ENCODE measurements at regions not wholly inside any gene's neighbourhood (a gene's known extent, or its start where the extent isn't known, plus 50 kb on each side); places are given as distances from the start of the nearest gene placed in this dataset.

GRCh38 chrX:39874202-39874816 is 223.4 kb downstream of the BCOR start:
- no peaks in the 10 kb centered on the region for H3K27me3 ChIP-seq (ENCODE audit: insufficient read depth, low read depth, low read length)
- no peaks in the 10 kb centered on the region for H4K20me1 ChIP-seq (ENCODE audit: insufficient read depth)

GRCh38 chrX:39875834-39876628 is 221.7 kb downstream of the BCOR start:
- Histone ChIP-seq H3K27ac (ENCODE audit: low read length) (no peak overlapping the region), H3K79me2 (replicated peaks; ENCODE audit: insufficient read depth, low read length) (no peaks in the 10 kb centered on the region), H3K4me2 (ENCODE audit: low read length) (no peak overlapping the region), H3K9ac (ENCODE audit: low read length) (no peak overlapping the region), H3K36me3 (ENCODE audit: insufficient read depth, low read length) (no peaks in the 10 kb centered on the region), H3K27me3 (ENCODE audit: insufficient read depth, low read depth, low read length) (no peaks in the 10 kb centered on the region), H3K9me3 (ENCODE audit: low read length) (no peaks in the 10 kb centered on the region), H2AFZ (ENCODE audit: low read depth, low read length) (no peak overlapping the region), H3F3A (ENCODE audit: insufficient read depth, low read length, poor library complexity, severe bottlenecking) (no peaks in the 10 kb centered on the region), H3K4me3 (ENCODE audit: low read length) (no peak overlapping the region), H4K20me1 (ENCODE audit: insufficient read depth) (no peaks in the 10 kb centered on the region), H3K9me2 (ENCODE audit: insufficient read depth, low read length) (no peaks in the 10 kb centered on the region)
- TF ChIP-seq RAD21 (conservative IDR thresholded peaks at IDR 0.05) (no peak), POLR2AphosphoS5 (IDR thresholded peaks at IDR 0.05) (no peak), MXI1 (conservative IDR thresholded peaks at IDR 0.05; ENCODE audit: poor library complexity, severe bottlenecking) (no peak), EP300 (conservative IDR thresholded peaks at IDR 0.05; ENCODE audit: poor library complexity, severe bottlenecking) (no peak), REST (IDR thresholded peaks at IDR 0.05; ENCODE audit: borderline replicate concordance) (no peak), SMC3 (conservative IDR thresholded peaks at IDR 0.05; ENCODE audit: poor library complexity) (no peak), TAF1 (IDR thresholded peaks at IDR 0.05; ENCODE audit: low read depth) (no peak), CTCF (IDR thresholded peaks at IDR 0.05; ENCODE audit: poor library complexity, severe bottlenecking) (no peak), EZH2 (IDR thresholded peaks at IDR 0.05; ENCODE audit: borderline replicate concordance, insufficient read depth, low read length, poor library complexity, severe bottlenecking) (no peak)

More at GRCh38 chrX:39874202-39874816, 223.4 kb downstream of the BCOR start:
- Histone ChIP-seq H3K9me2 (ENCODE audit: insufficient read depth, low read length) (no peaks in the 10 kb centered on the region), H3K9me3 (ENCODE audit: low read length) (no peaks in the 10 kb centered on the region), H3K9ac (ENCODE audit: low read length) (no peak overlapping the region), H3F3A (ENCODE audit: insufficient read depth, low read length, poor library complexity, severe bottlenecking) (no peaks in the 10 kb centered on the region), H3K27ac (ENCODE audit: low read length) (no peak overlapping the region), H3K4me2 (ENCODE audit: low read length) (no peak overlapping the region), H3K36me3 (ENCODE audit: insufficient read depth, low read length) (no peaks in the 10 kb centered on the region), H2AFZ (ENCODE audit: low read depth, low read length) (no peak overlapping the region), H3K4me3 (ENCODE audit: low read length) (no peak overlapping the region), H3K79me2 (replicated peaks; ENCODE audit: insufficient read depth, low read length) (no peaks in the 10 kb centered on the region)
- TF ChIP-seq CTCF (IDR thresholded peaks at IDR 0.05; ENCODE audit: poor library complexity, severe bottlenecking): no peak
- TF ChIP-seq MXI1 (conservative IDR thresholded peaks at IDR 0.05; ENCODE audit: poor library complexity, severe bottlenecking): no peak
- TF ChIP-seq POLR2AphosphoS5 (IDR thresholded peaks at IDR 0.05): no peak
- no peak for TF ChIP-seq SMC3 (conservative IDR thresholded peaks at IDR 0.05; ENCODE audit: poor library complexity)
- TF ChIP-seq EZH2 (IDR thresholded peaks at IDR 0.05; ENCODE audit: borderline replicate concordance, insufficient read depth, low read length, poor library complexity, severe bottlenecking): no peak
- TF ChIP-seq EP300 (conservative IDR thresholded peaks at IDR 0.05; ENCODE audit: poor library complexity, severe bottlenecking): no peak
- no peak for TF ChIP-seq TAF1 (IDR thresholded peaks at IDR 0.05; ENCODE audit: low read depth)
